Adrenal gland (tissue), 9 donors: ENCODE measurements at regions not wholly inside any gene's neighbourhood (a gene's known extent, or its start where the extent isn't known, plus 50 kb on each side); places are given as distances from the start of the nearest gene placed in this dataset.

Source experiments
- DNase-seq, 7 donors: peaks; one replicate each; pipeline ENCODE4 v3.0.0-alpha.2; 2019 to 2020
- H3K27ac ChIP-seq, 5 donors: fragments of 200-600 bp; sonication (generic) in 4 of 5; 1 replicate in 3 of 5; 2 replicates in 2 of 5; pipeline versions ENCODE4 v1.5.1 to v1.8.0; 2016 to 2020; ENCODE audit warnings: mild to moderate bottlenecking in 1 of 5
- H3K27me3 ChIP-seq: fragments of 200-600 bp; 2 replicates; pipeline ENCODE4 v1.8.0; 2021
- H3K36me3 ChIP-seq, 2 donors: fragments of 200-600 bp; replicated peaks in 1 of 2; 1 replicate in 1 of 2; 2 replicates in 1 of 2; pipeline versions ENCODE4 v1.5.1 to v1.8.0; 2018 to 2022
- H3K4me1 ChIP-seq, 2 donors: fragments of 200-600 bp; replicated peaks in 1 of 2; 1 replicate in 1 of 2; 2 replicates in 1 of 2; pipeline versions ENCODE4 v1.5.1 to v1.8.0; 2018 to 2021
- H3K4me3 ChIP-seq, 4 donors: fragments of 200-600 bp; sonication (generic) in 3 of 4; one replicate each; pipeline ENCODE4 v1.5.1; 2016 to 2018
- H3K9me3 ChIP-seq, 3 donors: fragments of 200-600 bp; sonication (generic) in 1 of 3; replicated peaks in 1 of 3; 1 replicate in 2 of 3; 2 replicates in 1 of 3; pipeline versions ENCODE4 v1.5.1 to v1.8.0; 2016 to 2021
- POLR2A ChIP-seq, 2 donors: fragments of 450-650 bp; IDR thresholded peaks; one replicate each; pipeline ENCODE4 v1.6.1; 2017; ENCODE audit warnings: antibody characterized with exemption in 2 of 2, mild to moderate bottlenecking in 2 of 2, moderate library complexity in 1 of 2
- WGBS, 4 donors: extraction: QIAGEN DNeasy Blood & Tissue Kit in 2 of 4; methylation state at CpG; one replicate each; pipeline versions ENCODE4 v1.1.5 to v1.1.7; 2013 to 2017; 5-methylcytosine and 5-hydroxymethylcytosine counted together
- intact Hi-C, 2 donors: fragments of 100-400 bp; cut with DNase I; formaldehyde crosslinking; loops; one replicate each; pipeline versions ENCODE4 v1.14.1 to v1.15.0; 2022 to 2023
- TF ChIP-seq, protein P1 (sequence below), 6 experiments: fragments of 450-650 bp in 4 of 6; fragments of 200-600 bp in 2 of 6; sonication (generic) in 1 of 6; IDR thresholded peaks; 1 replicate in 5 of 6; 2 replicates in 1 of 6; pipeline versions ENCODE4 v1.5.1 to v1.8.0; 2016 to 2021; ENCODE audit warnings: antibody characterized with exemption in 6 of 6, mild to moderate bottlenecking in 2 of 6, moderate library complexity in 1 of 6
- donor health status: healthy with polysubstance abuse.
- donor health status: Bipolar disorder and iron deficiency.
- donor health status: DM: yes; HTN: yes; CAD: no.
- donor health status: DM: no; HTN: no; CAD: no.
- donor health status: DM: no; HTN: no; CAD: no.

GRCh38 chr3:102024270-102024904 lies 175.1 kb downstream of the NFKBIZ start:
- no peaks in the 10 kb centered on the region for H3K4me1 ChIP-seq
- H3K27me3 ChIP-seq, result no peaks in the 10 kb centered on the region
- no peaks in the 10 kb centered on the region for H3K36me3 ChIP-seq
- DNase-seq, result no peak
- no peak overlapping the region for H3K27ac ChIP-seq
- no peak overlapping the region for H3K4me3 ChIP-seq
- intact Hi-C loops, result no loop called here
- H3K9me3 ChIP-seq, result no peaks in the 10 kb centered on the region
- TF ChIP-seq, protein P1, sequence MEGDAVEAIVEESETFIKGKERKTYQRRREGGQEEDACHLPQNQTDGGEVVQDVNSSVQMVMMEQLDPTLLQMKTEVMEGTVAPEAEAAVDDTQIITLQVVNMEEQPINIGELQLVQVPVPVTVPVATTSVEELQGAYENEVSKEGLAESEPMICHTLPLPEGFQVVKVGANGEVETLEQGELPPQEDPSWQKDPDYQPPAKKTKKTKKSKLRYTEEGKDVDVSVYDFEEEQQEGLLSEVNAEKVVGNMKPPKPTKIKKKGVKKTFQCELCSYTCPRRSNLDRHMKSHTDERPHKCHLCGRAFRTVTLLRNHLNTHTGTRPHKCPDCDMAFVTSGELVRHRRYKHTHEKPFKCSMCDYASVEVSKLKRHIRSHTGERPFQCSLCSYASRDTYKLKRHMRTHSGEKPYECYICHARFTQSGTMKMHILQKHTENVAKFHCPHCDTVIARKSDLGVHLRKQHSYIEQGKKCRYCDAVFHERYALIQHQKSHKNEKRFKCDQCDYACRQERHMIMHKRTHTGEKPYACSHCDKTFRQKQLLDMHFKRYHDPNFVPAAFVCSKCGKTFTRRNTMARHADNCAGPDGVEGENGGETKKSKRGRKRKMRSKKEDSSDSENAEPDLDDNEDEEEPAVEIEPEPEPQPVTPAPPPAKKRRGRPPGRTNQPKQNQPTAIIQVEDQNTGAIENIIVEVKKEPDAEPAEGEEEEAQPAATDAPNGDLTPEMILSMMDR (IDR thresholded peaks at IDR 0.05), result no peak
- no peak for TF ChIP-seq POLR2A (IDR thresholded peaks at IDR 0.05)

- intact Hi-C loops, result no loop called here
- WGBS, 4 donors, result 57 to 64% (median 60%) methylated on average over 2 of the region's 2 CpGs
- no peak for DNase-seq
- Histone ChIP-seq H3K9me3 (no peaks in the 10 kb centered on the region), H3K27me3 (no peaks in the 10 kb centered on the region), H3K4me3 (no peak overlapping the region), H3K4me1 (no peaks in the 10 kb centered on the region), H3K27ac (no peak overlapping the region), H3K36me3 (no peaks in the 10 kb centered on the region)
- TF ChIP-seq, protein P1 (IDR thresholded peaks at IDR 0.05), result no peak
- no peak for TF ChIP-seq POLR2A (IDR thresholded peaks at IDR 0.05)
Measured at GRCh38 chr3:102025606-102026270, 176.4 kb downstream of the NFKBIZ start.

DNA sequence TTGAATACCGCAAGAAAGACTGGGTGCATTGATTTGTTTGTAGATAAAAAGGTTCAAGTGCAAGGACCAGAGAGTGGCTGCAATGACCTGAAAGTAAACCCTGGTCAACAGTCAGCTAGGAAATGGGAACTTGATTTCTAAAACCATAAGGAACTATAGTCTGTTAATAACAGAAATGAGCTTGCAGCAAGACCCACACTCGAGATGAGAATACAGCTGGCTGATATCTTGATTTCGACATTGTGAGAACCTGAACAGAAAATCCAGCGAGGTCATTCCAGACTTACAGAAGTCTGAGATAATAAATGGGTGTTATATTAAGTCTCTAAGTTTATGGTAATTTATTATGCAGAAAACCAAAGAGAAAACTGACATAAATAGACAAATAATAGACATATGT lies 177.3 kb downstream of the NFKBIZ start:
- intact Hi-C loops, result no loop called here
- Histone ChIP-seq H3K4me3 (no peak overlapping the region), H3K9me3 (no peaks in the 10 kb centered on the region), H3K4me1 (no peaks in the 10 kb centered on the region), H3K27me3 (no peaks in the 10 kb centered on the region), H3K27ac (no peak overlapping the region), H3K36me3 (no peaks in the 10 kb centered on the region)
- TF ChIP-seq, protein P1 (IDR thresholded peaks at IDR 0.05), result no peak
- TF ChIP-seq POLR2A (IDR thresholded peaks at IDR 0.05), result no peak
- no peak for DNase-seq
- WGBS, 4 donors, result 67 to 77% (median 70%) methylated on average over 4 of the region's 4 CpGs

- Histone ChIP-seq H3K27me3 (no peaks in the 10 kb centered on the region), H3K4me1 (no peaks in the 10 kb centered on the region), H3K4me3 (no peak overlapping the region), H3K27ac (no peak overlapping the region), H3K36me3 (no peaks in the 10 kb centered on the region), H3K9me3 (no peaks in the 10 kb centered on the region)
- TF ChIP-seq, protein P1 (IDR thresholded peaks at IDR 0.05), result no peak
- no peak for TF ChIP-seq POLR2A (IDR thresholded peaks at IDR 0.05)
- 57 to 71% (median 67%) methylated on average over 2 of the region's 2 CpGs for WGBS, 4 donors
- intact Hi-C loops, result no loop called here
- no peak for DNase-seq
Measured at GRCh38 chr3:102030661-102031060, 181.3 kb downstream of the NFKBIZ start.
